ENCODE measurements at regions not wholly inside any gene's neighbourhood (a gene's known extent, or its start where the extent isn't known, plus 50 kb on each side); places are given as distances from the start of the nearest gene placed in this dataset.

- peak; percentile 18 for DNase-seq (ENCODE audit: low read depth)
Observed at GRCh38 chr17:13359774-13360173, 242.0 kb downstream of the HS3ST3A1 start.

GRCh38 chr17:13355054-13355453 is 246.7 kb downstream of the HS3ST3A1 start:
- DNase-seq (ENCODE audit: low read depth), result no peak

- no peak for DNase-seq (ENCODE audit: low read depth)
Observed at GRCh38 chr17:13353590-13353989, 248.1 kb downstream of the HS3ST3A1 start.

- no peak for DNase-seq (ENCODE audit: low read depth)
Observed at GRCh38 chr17:13352747-13353415, 248.8 kb downstream of the HS3ST3A1 start.

- DNase-seq (ENCODE audit: low read depth), result peak; percentile 27
Observed at GRCh38 chr17:13351046-13351445, 250.7 kb downstream of the HS3ST3A1 start.

GRCh38 chr17:13350466-13350865 is 251.3 kb downstream of the HS3ST3A1 start:
- no peak for DNase-seq (ENCODE audit: low read depth)

GRCh38 chr17:13346996-13347762 is 254.6 kb downstream of the HS3ST3A1 start:
- peak; percentile 99 for DNase-seq (ENCODE audit: low read depth)

GRCh38 chr17:13346592-13346991 is 255.1 kb downstream of the HS3ST3A1 start:
- DNase-seq (ENCODE audit: low read depth), result peak; percentile 81

GRCh38 chr17:13346081-13346533 is 255.6 kb downstream of the HS3ST3A1 start:
- DNase-seq (ENCODE audit: low read depth), result peak; percentile 100

- DNase-seq (ENCODE audit: low read depth), result no peak
Observed at GRCh38 chr17:13338421-13338820, 263.3 kb downstream of the HS3ST3A1 start.

GRCh38 chr17:13337864-13338371 is 263.8 kb downstream of the HS3ST3A1 start:
- peak; percentile 79 for DNase-seq (ENCODE audit: low read depth)

GRCh38 chr17:13337151-13337550 is 264.6 kb downstream of the HS3ST3A1 start:
- DNase-seq (ENCODE audit: low read depth), result no peak

GRCh38 chr17:13334374-13334773 is 267.4 kb downstream of the HS3ST3A1 start:
- no peak for DNase-seq (ENCODE audit: low read depth)

- no peak for DNase-seq (ENCODE audit: low read depth)
Observed at GRCh38 chr17:13333661-13334060, 268.1 kb downstream of the HS3ST3A1 start.

- no peak for DNase-seq (ENCODE audit: low read depth)
Observed at GRCh38 chr17:13332207-13332606, 269.5 kb downstream of the HS3ST3A1 start.

GRCh38 chr17:13329421-13329820 is 272.3 kb downstream of the HS3ST3A1 start:
- DNase-seq (ENCODE audit: low read depth), result no peak

GRCh38 chr17:13323990-13324389 is 277.7 kb downstream of the HS3ST3A1 start:
- no peak for DNase-seq (ENCODE audit: low read depth)

GRCh38 chr17:13321951-13322701 is 279.6 kb downstream of the HS3ST3A1 start:
- no peak for DNase-seq (ENCODE audit: low read depth)

GRCh38 chr17:13320046-13320785 is 281.5 kb downstream of the HS3ST3A1 start:
- DNase-seq (ENCODE audit: low read depth), result no peak

- DNase-seq (ENCODE audit: low read depth), result no peak
Observed at GRCh38 chr17:13316657-13317056, 285.1 kb downstream of the HS3ST3A1 start.

GRCh38 chr17:13311306-13311705 is 290.4 kb downstream of the HS3ST3A1 start:
- peak; percentile 16 for DNase-seq (ENCODE audit: low read depth)

All from HT1080 (cell line).